ENCODE measurements at regions not wholly inside any gene's neighbourhood (a gene's known extent, or its start where the extent isn't known, plus 50 kb on each side); places are given as distances from the start of the nearest gene placed in this dataset.

DNA sequence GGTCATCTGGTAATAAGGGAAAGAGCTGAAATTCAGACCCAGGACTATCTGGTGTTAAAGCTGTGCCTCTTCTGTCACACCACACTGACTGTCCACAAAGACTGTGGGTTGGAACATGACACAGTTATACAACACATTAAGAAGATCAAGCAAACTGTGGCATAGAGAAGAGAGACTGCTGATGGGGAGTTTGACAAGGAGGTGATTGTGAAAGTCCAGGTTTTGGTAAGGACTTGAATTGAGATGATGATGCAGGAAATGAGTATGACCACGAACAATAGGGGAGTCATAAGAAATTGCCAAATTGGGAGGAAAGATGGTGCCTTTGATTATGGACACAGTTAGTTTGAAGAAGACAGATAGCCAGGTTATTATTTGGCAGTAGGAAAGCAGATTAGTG, 163.4 kb downstream of the PDGFRA start:
- Histone ChIP-seq H3K9ac (ENCODE audit: control insufficient read depth, insufficient read depth, low read length) (no peak overlapping the region), H3K9me3 (replicated peaks; ENCODE audit: control insufficient read depth, insufficient read depth, low read length) (no peaks in the 10 kb centered on the region), H2AFZ (ENCODE audit: control insufficient read depth, low read depth, low read length) (no peak overlapping the region), H3K27me3 (replicated peaks in 1 of 2; ENCODE audit: control insufficient read depth in 2 of 2, insufficient read depth in 2 of 2, low read length in 1 of 2) (no peaks in the 10 kb centered on the region), H3K79me2 (ENCODE audit: control insufficient read depth, insufficient read depth, low read length) (no peaks in the 10 kb centered on the region), H4K20me1 (ENCODE audit: control insufficient read depth, insufficient read depth) (no peaks in the 10 kb centered on the region), H3K4me2 (ENCODE audit: control insufficient read depth, insufficient read depth) (no peak overlapping the region), H3K4me3 (no peak overlapping the region), H3K36me3 (ENCODE audit: control insufficient read depth in 2 of 2, insufficient read depth in 2 of 2, low read length in 1 of 2) (no peaks in the 10 kb centered on the region), H3K4me1 (ENCODE audit: control insufficient read depth, insufficient read depth, low read length) (no peaks in the 10 kb centered on the region), H3K27ac (ENCODE audit: control insufficient read depth, insufficient read depth) (no peak overlapping the region)
- ChIA-PET RAD21 (ENCODE audit: unreplicated experiment) (no interaction called here), POLR2A (no interaction called here), SMC1A (ENCODE audit: uncharacterized antibody, unreplicated experiment) (no interaction called here), CTCF (no interaction called here)
- intact Hi-C loops (cut with micrococcal nuclease; ENCODE audit: unreplicated experiment) (no loop called here), in situ Hi-C loops (cut with MboI) (no loop called here)
- BruUV-seq (replicated peaks), result no TSS peak
- WGBS (ENCODE audit: insufficient coverage, insufficient replicate concordance, low lambda C conversion rate, missing lambda C conversion rate), result 0% methylated on average over 1 of the region's 1 CpG
- TF ChIP-seq TAF1 (IDR thresholded peaks at IDR 0.05; ENCODE audit: borderline replicate concordance, low read depth, low read length) (no peak), PAX8 (IDR thresholded peaks at IDR 0.05) (no peak), PAX5 (IDR thresholded peaks at IDR 0.05; ENCODE audit: borderline replicate concordance, low read depth, low read length) (no peak), MYC (IDR thresholded peaks at IDR 0.05; ENCODE audit: insufficient read depth, insufficient read length, insufficient replicate concordance, low read length, severe bottlenecking) (no peak), ZNF217 (IDR thresholded peaks at IDR 0.05) (no peak), GATAD2B (conservative IDR thresholded peaks at IDR 0.05; ENCODE audit: low read depth) (no peak), SIN3A (IDR thresholded peaks at IDR 0.05; ENCODE audit: low read depth, low read length) (no peak), MTA2 (IDR thresholded peaks at IDR 0.05; ENCODE audit: low read depth) (no peak), IRF4 (IDR thresholded peaks at IDR 0.05; ENCODE audit: low read depth, low read length) (no peak), FOXK2 (IDR thresholded peaks at IDR 0.05) (no peak), NFIC (IDR thresholded peaks at IDR 0.05; ENCODE audit: low read depth, low read length) (no peak), POLR2AphosphoS2 (IDR thresholded peaks at IDR 0.05; ENCODE audit: low read depth, low read length) (no peak), ZBED1 (IDR thresholded peaks at IDR 0.05; ENCODE audit: borderline replicate concordance) (no peak), HDAC2 (IDR thresholded peaks at IDR 0.05) (no peak), ZSCAN29 (IDR thresholded peaks at IDR 0.05) (no peak), JUND (IDR thresholded peaks at IDR 0.05; ENCODE audit: low read depth, low read length) (no peak), BHLHE40 (IDR thresholded peaks at IDR 0.05; ENCODE audit: borderline replicate concordance in 1 of 2, low read depth in 2 of 2, low read length in 1 of 2) (no peak)
- TF ChIP-seq, protein P1, sequence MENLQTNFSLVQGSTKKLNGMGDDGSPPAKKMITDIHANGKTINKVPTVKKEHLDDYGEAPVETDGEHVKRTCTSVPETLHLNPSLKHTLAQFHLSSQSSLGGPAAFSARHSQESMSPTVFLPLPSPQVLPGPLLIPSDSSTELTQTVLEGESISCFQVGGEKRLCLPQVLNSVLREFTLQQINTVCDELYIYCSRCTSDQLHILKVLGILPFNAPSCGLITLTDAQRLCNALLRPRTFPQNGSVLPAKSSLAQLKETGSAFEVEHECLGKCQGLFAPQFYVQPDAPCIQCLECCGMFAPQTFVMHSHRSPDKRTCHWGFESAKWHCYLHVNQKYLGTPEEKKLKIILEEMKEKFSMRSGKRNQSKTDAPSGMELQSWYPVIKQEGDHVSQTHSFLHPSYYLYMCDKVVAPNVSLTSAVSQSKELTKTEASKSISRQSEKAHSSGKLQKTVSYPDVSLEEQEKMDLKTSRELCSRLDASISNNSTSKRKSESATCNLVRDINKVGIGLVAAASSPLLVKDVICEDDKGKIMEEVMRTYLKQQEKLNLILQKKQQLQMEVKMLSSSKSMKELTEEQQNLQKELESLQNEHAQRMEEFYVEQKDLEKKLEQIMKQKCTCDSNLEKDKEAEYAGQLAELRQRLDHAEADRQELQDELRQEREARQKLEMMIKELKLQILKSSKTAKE (IDR thresholded peaks at IDR 0.05; ENCODE audit: low read depth, poor library complexity, severe bottlenecking), result no peak
- TF ChIP-seq, protein P2, sequence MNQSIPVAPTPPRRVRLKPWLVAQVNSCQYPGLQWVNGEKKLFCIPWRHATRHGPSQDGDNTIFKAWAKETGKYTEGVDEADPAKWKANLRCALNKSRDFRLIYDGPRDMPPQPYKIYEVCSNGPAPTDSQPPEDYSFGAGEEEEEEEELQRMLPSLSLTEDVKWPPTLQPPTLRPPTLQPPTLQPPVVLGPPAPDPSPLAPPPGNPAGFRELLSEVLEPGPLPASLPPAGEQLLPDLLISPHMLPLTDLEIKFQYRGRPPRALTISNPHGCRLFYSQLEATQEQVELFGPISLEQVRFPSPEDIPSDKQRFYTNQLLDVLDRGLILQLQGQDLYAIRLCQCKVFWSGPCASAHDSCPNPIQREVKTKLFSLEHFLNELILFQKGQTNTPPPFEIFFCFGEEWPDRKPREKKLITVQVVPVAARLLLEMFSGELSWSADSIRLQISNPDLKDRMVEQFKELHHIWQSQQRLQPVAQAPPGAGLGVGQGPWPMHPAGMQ (IDR thresholded peaks at IDR 0.05; ENCODE audit: borderline replicate concordance), result no peak
- no peak for FAIRE-seq
- DNase-seq (ENCODE audit: low read depth, low spot score), result no peak
- ATAC-seq, result no peak

All from GM12878 (cell line).